ENCODE measurements at regions not wholly inside any gene's neighbourhood (a gene's known extent, or its start where the extent isn't known, plus 50 kb on each side); places are given as distances from the start of the nearest gene placed in this dataset.

DNA sequence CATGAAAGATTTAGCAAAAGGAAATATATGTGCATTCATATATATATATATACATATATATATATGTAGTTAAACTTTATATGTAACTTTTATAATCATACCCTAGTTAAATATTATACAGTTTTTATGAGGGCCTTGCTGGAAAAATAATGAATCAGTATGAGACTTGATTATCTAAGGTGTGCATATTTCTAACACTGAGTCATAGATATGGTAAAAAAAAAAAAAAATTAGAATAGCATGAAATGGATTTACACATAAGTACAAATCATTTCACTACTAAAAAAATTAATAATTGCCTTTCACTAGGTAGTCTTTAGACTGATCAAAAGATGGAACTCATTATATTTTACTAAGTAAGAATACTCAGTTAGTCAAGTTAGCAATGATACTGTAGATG is 51.3 kb upstream of the DST start:
- in situ Hi-C loops (cut with HindIII; ENCODE audit: extremely low pct_ligation_motif_present, low pct_unique_long_range_greater_than_20kb): loop anchor here (5.0 kb wide), 1 partner anchor 52 kb away; the partner anchor contains the start of gene DST
- no peaks in the 10 kb centered on the region for H4K20me1 ChIP-seq (ENCODE audit: insufficient read depth, low read length)
- no peaks in the 10 kb centered on the region for H3K9me3 ChIP-seq (ENCODE audit: low read length)
- CTCF ChIA-PET (ENCODE audit: low intra/inter-chr PET ratio, low total read pairs): no interaction called here
- no peak overlapping the region for H3K9ac ChIP-seq (ENCODE audit: insufficient read depth, low read depth, low read length)
- H3K27me3 ChIP-seq (ENCODE audit: control insufficient read depth in 1 of 2, insufficient read depth in 2 of 2, low read length in 2 of 2): no peaks in the 10 kb centered on the region
- DNase-seq (ENCODE audit: low spot score) (no peak), FAIRE-seq (no peak), ATAC-seq (no peak)
- intact Hi-C loops (cut with micrococcal nuclease; ENCODE audit: unreplicated experiment): loop anchor here (10.0 kb wide), 1 partner anchor 379 kb away; no protein-coding TSS in a partner anchor
- no TSS peak for BruUV-seq (replicated peaks)
- no peaks in the 10 kb centered on the region for H3K36me3 ChIP-seq (replicated peaks in 1 of 2; ENCODE audit: control insufficient read depth in 1 of 2, insufficient read depth in 2 of 2, low read length in 2 of 2)
- H3K4me1 ChIP-seq (ENCODE audit: insufficient read depth, low read length): peaks cover 47% of the 10 kb centered on the region
- no peak overlapping the region for H3K4me2 ChIP-seq (ENCODE audit: low read depth, low read length)
- H2AFZ ChIP-seq (ENCODE audit: low read length): no peak overlapping the region
- POLR2A ChIA-PET: interaction anchor here (1.2 to 4.2 kb wide), 6 partner anchors 10 to 51 kb away, joined by 3 to 52 read pairs (median 12); partner anchors contain the start of gene DST
- no peak overlapping the region for H3K27ac ChIP-seq (ENCODE audit: extremely low read length, insufficient read depth, low read length)
- H3K79me2 ChIP-seq (ENCODE audit: insufficient read depth, low read length): peaks cover 13% of the 10 kb centered on the region
- no peak overlapping the region for H3K4me3 ChIP-seq (replicated peaks in 1 of 3; ENCODE audit: insufficient read depth in 1 of 3, low read depth in 2 of 3, low read length in 3 of 3)
- TF ChIP-seq, protein P1, sequence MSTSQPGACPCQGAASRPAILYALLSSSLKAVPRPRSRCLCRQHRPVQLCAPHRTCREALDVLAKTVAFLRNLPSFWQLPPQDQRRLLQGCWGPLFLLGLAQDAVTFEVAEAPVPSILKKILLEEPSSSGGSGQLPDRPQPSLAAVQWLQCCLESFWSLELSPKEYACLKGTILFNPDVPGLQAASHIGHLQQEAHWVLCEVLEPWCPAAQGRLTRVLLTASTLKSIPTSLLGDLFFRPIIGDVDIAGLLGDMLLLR (CRISPR knock-in tag; IDR thresholded peaks at IDR 0.05): no peak
- no peak for TF ChIP-seq SOX5 (CRISPR knock-in tag; IDR thresholded peaks at IDR 0.05; ENCODE audit: borderline replicate concordance)
- TF ChIP-seq EHMT2 (IDR thresholded peaks at IDR 0.05; ENCODE audit: borderline replicate concordance, low read depth, low read length): no peak
- no peak for TF ChIP-seq ZGPAT (CRISPR knock-in tag; IDR thresholded peaks at IDR 0.05)
- TF ChIP-seq ZMYM3 (CRISPR knock-in tag; IDR thresholded peaks at IDR 0.05): no peak
- TF ChIP-seq FOXK1 (CRISPR knock-in tag; IDR thresholded peaks at IDR 0.05; ENCODE audit: borderline replicate concordance, low read depth): no peak
- TF ChIP-seq HBP1 (CRISPR knock-in tag; IDR thresholded peaks at IDR 0.05; ENCODE audit: low read depth): no peak
- no peak for TF ChIP-seq RBM22 (optimal IDR thresholded peaks at IDR 0.05; ENCODE audit: low read length)
- TF ChIP-seq, protein P2, sequence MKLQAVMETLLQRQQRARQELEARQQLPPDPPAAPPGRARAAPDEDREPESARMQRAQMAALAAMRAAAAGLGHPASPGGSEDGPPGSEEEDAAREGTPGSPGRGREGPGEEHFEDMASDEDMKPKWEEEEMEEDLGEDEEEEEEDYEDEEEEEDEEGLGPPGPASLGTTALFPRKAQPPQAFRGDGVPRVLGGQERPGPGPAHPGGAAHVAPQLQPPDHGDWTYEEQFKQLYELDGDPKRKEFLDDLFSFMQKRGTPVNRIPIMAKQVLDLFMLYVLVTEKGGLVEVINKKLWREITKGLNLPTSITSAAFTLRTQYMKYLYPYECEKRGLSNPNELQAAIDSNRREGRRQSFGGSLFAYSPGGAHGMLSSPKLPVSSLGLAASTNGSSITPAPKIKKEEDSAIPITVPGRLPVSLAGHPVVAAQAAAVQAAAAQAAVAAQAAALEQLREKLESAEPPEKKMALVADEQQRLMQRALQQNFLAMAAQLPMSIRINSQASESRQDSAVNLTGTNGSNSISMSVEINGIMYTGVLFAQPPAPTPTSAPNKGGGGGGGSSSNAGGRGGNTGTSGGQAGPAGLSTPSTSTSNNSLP (IDR thresholded peaks at IDR 0.05; ENCODE audit: low read depth, low read length): no peak
- TF ChIP-seq, protein P3, sequence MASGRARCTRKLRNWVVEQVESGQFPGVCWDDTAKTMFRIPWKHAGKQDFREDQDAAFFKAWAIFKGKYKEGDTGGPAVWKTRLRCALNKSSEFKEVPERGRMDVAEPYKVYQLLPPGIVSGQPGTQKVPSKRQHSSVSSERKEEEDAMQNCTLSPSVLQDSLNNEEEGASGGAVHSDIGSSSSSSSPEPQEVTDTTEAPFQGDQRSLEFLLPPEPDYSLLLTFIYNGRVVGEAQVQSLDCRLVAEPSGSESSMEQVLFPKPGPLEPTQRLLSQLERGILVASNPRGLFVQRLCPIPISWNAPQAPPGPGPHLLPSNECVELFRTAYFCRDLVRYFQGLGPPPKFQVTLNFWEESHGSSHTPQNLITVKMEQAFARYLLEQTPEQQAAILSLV (CRISPR knock-in tag; IDR thresholded peaks at IDR 0.05; ENCODE audit: borderline replicate concordance): no peak
- TF ChIP-seq TCF12 (IDR thresholded peaks at IDR 0.05): no peak
- no peak for TF ChIP-seq TCF12 (CRISPR knock-in tag; IDR thresholded peaks at IDR 0.05)
- TF ChIP-seq ASH2L (IDR thresholded peaks at IDR 0.05; ENCODE audit: insufficient read length, low read depth, low read length): no peak
- no peak for TF ChIP-seq ZHX1 (CRISPR knock-in tag; IDR thresholded peaks at IDR 0.05; ENCODE audit: low read depth)
- TF ChIP-seq JARID2 (CRISPR knock-in tag; IDR thresholded peaks at IDR 0.05; ENCODE audit: insufficient replicate concordance): no peak
- TF ChIP-seq NR2F6 (IDR thresholded peaks at IDR 0.05): no peak
- TF ChIP-seq NR2F6 (CRISPR knock-in tag; IDR thresholded peaks at IDR 0.05): no peak

Data from HepG2 (cell line).